NCI-H2196 treated with DMSO at 0.1 percent for 48 hours (cell line): ENCODE measurements at regions not wholly inside any gene's neighbourhood (a gene's known extent, or its start where the extent isn't known, plus 50 kb on each side); places are given as distances from the start of the nearest gene placed in this dataset.

Source experiments
- DNase-seq: peaks from one replicate; lab custom pipeline; 2025; ENCODE audit not compliant: unreplicated experiment; lab: John Stamatoyannopoulos, UW

- no peak for DNase-seq
Observed at GRCh38 chr1:55416164-55416842, 201.1 kb upstream of the USP24 start.

- DNase-seq = no peak
Observed at GRCh38 chr1:55413286-55413685, 198.1 kb upstream of the USP24 start.

GRCh38 chr1:55412060-55412459 lies 196.9 kb upstream of the USP24 start:
- no peak for DNase-seq

- DNase-seq = no peak
Observed at GRCh38 chr1:55402671-55403464, 187.7 kb upstream of the USP24 start.

- no peak for DNase-seq
Observed at GRCh38 chr1:55402142-55402541, 187.0 kb upstream of the USP24 start.

- no peak for DNase-seq
Observed at GRCh38 chr1:55400508-55400907, 185.3 kb upstream of the USP24 start.

- no peak for DNase-seq
Observed at GRCh38 chr1:55399346-55399745, 184.2 kb upstream of the USP24 start.

GRCh38 chr1:55396381-55396891 lies 181.3 kb upstream of the USP24 start:
- no peak for DNase-seq

- DNase-seq = no peak
Observed at GRCh38 chr1:55388960-55389359, 173.8 kb upstream of the USP24 start.

GRCh38 chr1:55387145-55387544 lies 172.0 kb upstream of the USP24 start:
- no peak for DNase-seq

- no peak for DNase-seq
Observed at GRCh38 chr1:55386456-55386855, 171.3 kb upstream of the USP24 start.

- no peak for DNase-seq
Observed at GRCh38 chr1:55385402-55386018, 170.3 kb upstream of the USP24 start.

GRCh38 chr1:55384637-55385036 lies 169.5 kb upstream of the USP24 start:
- DNase-seq = no peak

- DNase-seq = no peak
Observed at GRCh38 chr1:55382806-55383305, 167.7 kb upstream of the USP24 start.

- DNase-seq = no peak
Observed at GRCh38 chr1:55381983-55382382, 166.8 kb upstream of the USP24 start.

GRCh38 chr1:55381491-55381890 lies 166.3 kb upstream of the USP24 start:
- DNase-seq = no peak

GRCh38 chr1:55380355-55380970 lies 165.3 kb upstream of the USP24 start:
- no peak for DNase-seq

GRCh38 chr1:55378582-55378981 lies 163.4 kb upstream of the USP24 start:
- DNase-seq = no peak

- no peak for DNase-seq
Observed at GRCh38 chr1:55376897-55377296, 161.7 kb upstream of the USP24 start.

- DNase-seq = peak; percentile 12
Observed at GRCh38 chr1:55375617-55376258, 160.6 kb upstream of the USP24 start.
